NCI-H2227 (cell line): ENCODE measurements at regions not wholly inside any gene's neighbourhood (a gene's known extent, or its start where the extent isn't known, plus 50 kb on each side); places are given as distances from the start of the nearest gene placed in this dataset.

Experiments
- DNase-seq: peaks from one replicate; lab custom pipeline; 2025; ENCODE audit not compliant: unreplicated experiment; lab: John Stamatoyannopoulos, UW

GRCh38 chr11:126129727-126130671 is 67.3 kb upstream of the CDON start:
- no peak for DNase-seq

GRCh38 chr11:126127898-126128297 is 65.2 kb upstream of the CDON start:
- no peak for DNase-seq

- no peak for DNase-seq
Measured at GRCh38 chr11:126127284-126127845, 64.7 kb upstream of the CDON start.

GRCh38 chr11:126124231-126124661 is 61.6 kb upstream of the CDON start:
- DNase-seq = no peak

- DNase-seq = no peak
Measured at GRCh38 chr11:126123686-126124085, 61.0 kb upstream of the CDON start.

- DNase-seq = no peak
Measured at GRCh38 chr11:126122863-126123262, 60.2 kb upstream of the CDON start.

- DNase-seq = no peak
Measured at GRCh38 chr11:126121296-126121695, 58.6 kb upstream of the CDON start.

- DNase-seq = no peak
Measured at GRCh38 chr11:126118806-126119205, 56.1 kb upstream of the CDON start.

- peak; percentile 63 for DNase-seq
Measured at GRCh38 chr11:126115816-126116331, 53.2 kb upstream of the CDON start.

GRCh38 chr11:126115127-126115495 is 52.4 kb upstream of the CDON start:
- no peak for DNase-seq

- no peak for DNase-seq
Measured at GRCh38 chr11:126114486-126115126, 51.9 kb upstream of the CDON start.

- DNase-seq = no peak
Measured at GRCh38 chr11:126113963-126114362, 51.3 kb upstream of the CDON start.

- DNase-seq = peak; percentile 15
Measured at GRCh38 chr11:126113515-126113957, 50.9 kb upstream of the CDON start.

- no peak for DNase-seq
Measured at GRCh38 chr11:126113012-126113411, 50.3 kb upstream of the CDON start.

- DNase-seq = peak; percentile 28
Measured at GRCh38 chr11:126112547-126112946, 49.9 kb upstream of the CDON start.
